ENCODE measurements at regions not wholly inside any gene's neighbourhood (a gene's known extent, or its start where the extent isn't known, plus 50 kb on each side); places are given as distances from the start of the nearest gene placed in this dataset.

- peak; percentile 57 for DNase-seq
These were observed 128.1 kb upstream of the SMIM23 start for GRCh38 chr5:171657473-171657872.

- no peak for DNase-seq
These were observed 125.7 kb upstream of the SMIM23 start for GRCh38 chr5:171659896-171660295.

DNA sequence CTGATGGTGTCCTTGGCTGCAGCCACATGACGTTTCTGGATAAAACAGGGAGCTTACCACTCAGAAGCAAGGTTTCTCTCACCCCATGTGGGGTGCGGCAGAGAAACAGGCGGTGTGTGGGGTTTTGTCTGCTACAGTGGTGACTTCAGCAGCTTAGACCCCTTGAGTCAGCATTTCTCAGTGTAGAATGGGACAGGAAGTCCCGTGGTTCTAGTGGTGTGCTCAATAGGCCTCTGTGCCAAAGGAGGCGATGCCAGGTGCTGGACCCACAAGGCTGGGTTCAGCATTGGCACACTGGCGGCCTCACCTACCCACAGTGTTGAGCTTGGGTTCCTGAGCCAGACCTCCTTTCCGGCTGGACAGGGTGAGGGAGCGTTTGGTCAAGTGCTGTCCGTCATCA lies 125.2 kb upstream of the SMIM23 start:
- DNase-seq, result no peak

DNA sequence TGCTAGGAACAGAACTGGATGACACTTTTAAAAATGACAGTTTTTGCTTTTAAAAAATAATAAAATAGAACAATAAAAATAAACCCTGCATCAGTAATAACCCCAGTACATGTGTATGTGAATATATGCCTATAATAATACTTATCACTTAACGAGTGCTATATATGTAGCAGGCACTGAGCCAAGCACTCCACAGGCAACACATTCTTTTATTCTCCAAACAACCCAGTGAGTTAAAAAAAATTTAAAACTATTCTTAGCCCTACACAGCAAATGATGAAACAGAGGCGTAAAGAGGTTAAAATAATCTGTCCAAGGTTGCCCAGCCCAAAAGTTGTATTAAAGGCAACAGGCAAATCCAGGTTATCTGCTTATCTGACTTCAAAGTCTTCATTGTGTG lies 124.5 kb upstream of the SMIM23 start:
- peak; percentile 77 for DNase-seq

DNA sequence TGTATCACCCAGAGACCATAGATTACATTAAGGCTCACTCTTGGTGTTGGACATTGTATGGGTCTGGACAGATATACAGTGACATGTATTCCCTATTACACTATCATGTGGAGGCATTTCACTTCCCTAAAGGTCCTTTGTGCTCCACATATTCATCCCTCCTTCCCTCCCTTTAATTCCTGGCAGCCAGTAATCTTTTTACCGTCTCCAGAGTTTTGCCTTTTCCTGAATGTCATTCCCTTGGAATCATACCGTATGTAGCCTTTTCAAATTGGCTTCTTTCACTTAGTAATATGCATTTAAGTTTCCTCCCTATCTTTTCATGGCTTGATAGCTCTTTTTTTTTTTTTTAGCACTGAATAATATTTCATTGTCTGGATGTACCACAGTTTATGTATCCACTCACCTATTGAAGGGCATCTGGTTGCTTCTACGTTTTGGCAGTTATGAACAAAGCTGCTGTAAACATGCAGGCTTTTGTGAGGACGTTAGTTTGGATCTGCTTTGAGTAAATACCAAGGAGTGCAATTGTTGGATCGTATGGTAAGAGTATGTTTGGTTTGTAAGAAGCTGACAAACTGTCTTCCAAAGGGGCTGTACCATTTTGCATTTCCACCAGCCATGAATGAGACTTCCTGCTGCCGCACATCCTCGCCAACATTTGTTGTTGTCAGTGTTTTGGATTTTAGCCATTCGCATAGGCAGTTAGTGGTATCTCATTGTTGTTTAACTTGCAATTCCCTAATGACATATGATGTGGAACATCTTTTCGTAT lies 122.1 kb upstream of the SMIM23 start:
- DNase-seq, result no peak

DNA sequence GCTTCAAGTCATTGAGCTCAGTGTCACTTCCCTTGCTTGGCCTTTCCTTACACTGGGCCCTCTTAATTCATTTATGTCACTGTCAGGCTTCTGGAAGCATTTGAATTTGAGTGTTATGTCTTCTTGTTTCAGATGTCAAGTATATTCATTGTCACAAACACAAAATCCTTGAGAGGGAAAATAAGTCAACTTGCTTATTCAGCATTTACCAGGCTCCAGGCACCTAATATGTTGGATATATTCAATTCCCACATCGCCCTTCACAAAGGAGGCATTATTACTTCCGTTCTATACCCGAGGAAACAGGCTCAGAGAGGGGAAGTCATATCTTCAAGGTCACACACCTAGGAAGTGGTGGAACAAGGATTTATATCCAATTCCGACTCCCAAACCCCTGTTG lies 121.1 kb upstream of the SMIM23 start:
- DNase-seq, result no peak

- DNase-seq, result no peak
These were observed 118.8 kb upstream of the SMIM23 start for GRCh38 chr5:171666815-171667214.

DNA sequence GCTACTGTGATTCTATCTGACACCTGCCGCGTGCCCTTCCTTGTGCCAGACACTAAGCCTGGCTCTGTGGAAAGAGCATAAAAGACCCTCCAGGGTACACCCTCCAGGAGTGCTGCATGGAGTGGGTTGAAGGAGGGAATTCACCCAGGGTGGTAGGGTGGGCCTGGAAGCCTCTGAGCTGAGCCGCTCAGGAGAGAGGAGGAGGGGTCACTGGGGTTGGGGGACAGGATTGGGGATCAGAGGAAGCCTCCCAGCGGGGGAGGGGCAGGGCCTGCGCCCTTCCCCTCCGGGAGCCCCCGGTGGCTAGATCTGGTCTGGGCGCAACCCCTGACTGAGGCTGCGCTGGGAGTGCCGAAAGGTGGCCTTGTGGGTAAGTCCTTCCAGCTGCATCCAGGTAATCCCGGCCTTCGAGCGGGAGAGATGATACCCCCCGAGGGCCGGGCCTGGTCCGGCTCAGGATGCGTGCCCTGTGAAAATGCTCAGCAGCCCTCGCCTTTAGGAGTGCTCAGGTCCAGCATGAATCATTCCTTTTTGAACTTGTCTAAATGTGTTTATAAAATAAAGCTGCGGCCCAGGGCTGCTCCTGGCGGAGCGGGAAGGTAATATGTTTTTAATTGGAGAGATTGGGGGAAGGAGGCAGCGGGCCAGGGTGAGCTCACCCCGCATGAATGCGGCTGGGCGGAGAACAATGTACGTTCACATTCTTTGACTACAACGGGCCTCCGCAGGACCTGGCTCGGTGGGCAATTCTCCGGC lies 118.1 kb upstream of the SMIM23 start:
- peak; percentile 96 for DNase-seq

DNA sequence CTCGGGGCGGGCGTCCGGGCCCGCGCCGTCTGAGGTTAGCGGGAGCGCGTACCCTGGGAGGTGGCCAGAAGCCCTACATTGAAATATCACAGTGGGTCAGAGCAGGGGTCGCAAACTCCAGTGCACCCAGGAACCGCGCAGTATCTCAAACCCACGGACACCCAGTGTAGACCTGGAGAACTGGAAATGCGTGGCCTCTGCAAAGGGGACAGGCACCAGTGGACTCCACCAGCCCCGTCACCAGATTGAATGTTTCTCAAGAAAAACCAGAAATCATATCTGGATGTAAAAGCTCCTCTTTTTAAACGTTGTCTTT lies 117.6 kb upstream of the SMIM23 start:
- DNase-seq, result no peak

DNA sequence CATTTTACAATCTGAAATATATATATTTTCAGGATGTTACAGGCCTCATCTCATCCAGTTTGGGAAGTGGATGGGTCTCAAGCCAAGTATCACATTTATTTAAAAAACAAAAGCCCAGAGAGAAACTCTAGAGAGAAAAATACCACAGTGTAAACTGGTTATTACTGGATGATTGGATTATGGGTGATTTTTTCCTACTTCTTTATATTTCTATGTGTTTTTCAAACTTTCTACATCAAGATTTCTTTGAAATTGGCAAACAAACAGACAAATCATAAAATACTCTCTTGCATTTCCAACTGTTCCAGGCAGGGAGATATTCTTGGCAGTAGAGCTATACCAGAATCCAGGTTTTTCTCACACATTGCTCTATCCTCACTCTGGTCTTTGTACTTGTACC lies 116.0 kb upstream of the SMIM23 start:
- DNase-seq, result no peak

DNA sequence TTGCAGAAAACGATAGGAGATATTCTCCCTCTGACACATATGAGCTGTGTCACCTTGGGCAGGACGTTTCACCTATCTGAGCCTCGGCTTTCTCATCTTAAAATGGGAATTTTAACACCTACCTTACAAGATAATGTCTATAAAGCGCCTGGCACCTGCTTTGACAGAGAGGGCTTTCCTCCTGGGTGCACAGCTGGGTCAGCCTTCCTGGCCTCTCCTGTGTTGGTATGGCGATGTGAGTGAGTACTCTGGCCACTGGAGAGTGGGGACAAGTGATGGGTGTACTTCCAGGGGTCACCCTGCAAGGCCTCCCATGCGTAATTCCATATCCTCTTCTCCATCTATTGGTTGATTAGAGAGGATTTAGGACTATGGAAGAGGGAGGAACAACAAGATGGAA lies 113.1 kb upstream of the SMIM23 start:
- no peak for DNase-seq

DNA sequence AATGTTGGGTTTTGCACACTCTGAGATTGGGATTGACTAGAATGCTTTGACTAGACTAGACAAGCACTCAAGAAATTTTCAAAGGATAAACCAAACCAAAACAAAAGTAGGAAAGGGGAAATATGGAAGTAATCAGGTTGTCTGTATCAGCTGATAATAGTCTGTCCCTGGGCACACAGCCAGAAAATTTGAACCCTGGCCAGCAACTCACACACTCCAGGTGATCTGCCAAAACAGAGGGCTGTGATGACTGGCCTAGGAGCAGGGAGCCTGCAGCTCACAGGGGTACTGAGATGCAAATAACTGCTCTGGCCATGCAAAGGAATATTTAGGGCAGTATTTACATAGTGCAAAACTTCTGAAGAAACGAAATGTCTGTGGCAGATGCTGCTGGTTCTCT lies 112.3 kb upstream of the SMIM23 start:
- DNase-seq, result peak; percentile 66

DNA sequence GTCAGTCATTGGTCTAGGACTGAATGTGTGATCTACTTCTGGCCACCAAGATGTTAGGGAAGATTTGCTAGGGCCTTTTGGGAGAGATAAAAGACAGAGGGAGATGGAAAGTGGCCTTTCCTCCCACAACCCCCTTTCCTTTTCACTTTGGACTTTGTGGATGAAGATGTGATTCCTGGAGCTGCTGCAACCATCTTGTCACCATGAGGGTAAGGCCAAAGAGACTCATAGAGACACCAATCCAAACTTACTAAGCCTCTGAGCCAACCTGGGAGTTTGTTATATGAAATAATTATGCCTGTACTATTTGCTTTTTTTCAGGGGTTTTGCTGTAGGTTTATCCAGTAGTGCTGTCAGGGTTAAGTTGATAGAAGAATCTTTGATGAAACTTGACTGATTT lies 111.8 kb upstream of the SMIM23 start:
- no peak for DNase-seq

DNA sequence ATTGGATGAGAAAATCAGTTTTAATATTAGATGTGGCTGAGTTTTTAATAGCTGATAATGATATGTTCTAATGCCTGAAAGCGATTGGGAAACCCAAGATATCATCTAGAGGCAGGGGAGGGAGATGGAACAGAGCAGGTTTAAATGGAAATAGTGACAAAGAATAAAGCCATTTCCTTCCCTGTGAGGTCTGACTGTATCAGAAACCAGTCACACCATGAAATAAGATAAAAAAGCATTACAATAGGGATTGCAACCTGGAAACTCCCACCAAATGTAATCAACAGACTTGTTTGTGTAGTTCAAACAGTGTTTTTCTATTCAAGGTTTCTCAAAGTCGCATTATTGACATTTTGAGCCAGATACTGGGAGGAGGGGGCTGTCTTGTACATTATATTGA lies 110.1 kb upstream of the SMIM23 start:
- no peak for DNase-seq

- no peak for DNase-seq
These were observed 109.2 kb upstream of the SMIM23 start for GRCh38 chr5:171676286-171676944.

DNA sequence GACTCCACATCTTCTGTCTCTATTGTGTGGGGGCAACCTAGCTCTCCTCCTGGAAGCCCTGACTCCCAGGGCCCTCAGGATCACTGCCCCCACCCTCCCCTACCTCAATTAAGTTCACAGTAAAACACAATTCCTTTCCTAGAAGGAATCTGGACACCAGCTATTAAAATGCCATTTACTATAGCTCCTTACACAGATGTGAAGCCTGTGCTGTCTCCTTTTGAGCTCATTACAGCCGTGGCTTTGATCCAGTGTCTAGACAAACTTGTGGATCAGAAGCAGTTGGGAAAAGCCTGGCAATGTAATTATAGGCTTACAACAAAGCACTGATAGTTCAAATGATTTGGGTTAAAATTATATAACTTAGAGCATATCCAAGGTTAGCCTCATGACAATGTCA lies 107.0 kb upstream of the SMIM23 start:
- DNase-seq, result no peak

DNA sequence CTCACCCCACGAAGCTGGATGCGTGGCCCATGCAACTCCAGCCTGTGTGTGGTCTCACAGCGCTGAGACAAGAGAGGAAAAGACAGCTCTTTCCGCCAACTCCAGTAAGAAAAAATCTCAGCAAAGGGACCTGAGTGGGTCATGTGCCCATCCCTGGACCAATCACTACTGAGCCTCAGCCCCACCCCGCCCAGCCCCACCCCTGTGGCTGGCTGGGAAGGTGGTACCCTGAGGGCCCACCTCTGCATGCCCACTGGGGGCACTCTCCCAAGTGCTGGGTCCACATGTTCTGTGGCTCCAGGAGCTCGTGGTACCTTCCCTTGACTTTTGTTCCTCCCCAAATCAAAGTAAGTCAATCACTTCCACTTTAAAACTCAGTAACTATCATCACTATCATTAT lies 105.1 kb upstream of the SMIM23 start:
- no peak for DNase-seq

- DNase-seq, result no peak
These were observed 104.6 kb upstream of the SMIM23 start for GRCh38 chr5:171681061-171681460.

- no peak for DNase-seq
These were observed 103.9 kb upstream of the SMIM23 start for GRCh38 chr5:171681677-171682076.

DNA sequence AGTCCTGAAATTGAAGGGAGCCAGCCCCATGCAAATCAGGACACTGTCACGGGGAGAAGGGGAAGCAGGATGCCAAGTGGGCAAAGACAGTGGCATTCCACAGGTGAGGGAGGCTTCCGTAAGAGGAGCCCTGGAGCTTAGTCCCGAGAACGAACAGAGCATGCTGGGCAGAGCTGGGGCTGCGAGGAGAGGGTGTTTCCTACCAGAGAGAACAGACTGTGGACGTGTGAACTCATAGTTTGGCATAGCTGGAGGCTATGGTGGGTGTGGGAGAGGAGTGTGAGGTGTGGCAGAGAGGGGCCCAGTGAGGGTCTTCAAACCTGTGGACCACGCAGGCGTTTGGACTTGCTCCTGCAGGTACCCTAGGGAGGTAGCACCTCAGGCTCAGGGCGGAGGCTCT lies 102.8 kb upstream of the SMIM23 start:
- no peak for DNase-seq

- DNase-seq, result no peak
These were observed 101.4 kb upstream of the SMIM23 start for GRCh38 chr5:171684169-171684568.

DNA sequence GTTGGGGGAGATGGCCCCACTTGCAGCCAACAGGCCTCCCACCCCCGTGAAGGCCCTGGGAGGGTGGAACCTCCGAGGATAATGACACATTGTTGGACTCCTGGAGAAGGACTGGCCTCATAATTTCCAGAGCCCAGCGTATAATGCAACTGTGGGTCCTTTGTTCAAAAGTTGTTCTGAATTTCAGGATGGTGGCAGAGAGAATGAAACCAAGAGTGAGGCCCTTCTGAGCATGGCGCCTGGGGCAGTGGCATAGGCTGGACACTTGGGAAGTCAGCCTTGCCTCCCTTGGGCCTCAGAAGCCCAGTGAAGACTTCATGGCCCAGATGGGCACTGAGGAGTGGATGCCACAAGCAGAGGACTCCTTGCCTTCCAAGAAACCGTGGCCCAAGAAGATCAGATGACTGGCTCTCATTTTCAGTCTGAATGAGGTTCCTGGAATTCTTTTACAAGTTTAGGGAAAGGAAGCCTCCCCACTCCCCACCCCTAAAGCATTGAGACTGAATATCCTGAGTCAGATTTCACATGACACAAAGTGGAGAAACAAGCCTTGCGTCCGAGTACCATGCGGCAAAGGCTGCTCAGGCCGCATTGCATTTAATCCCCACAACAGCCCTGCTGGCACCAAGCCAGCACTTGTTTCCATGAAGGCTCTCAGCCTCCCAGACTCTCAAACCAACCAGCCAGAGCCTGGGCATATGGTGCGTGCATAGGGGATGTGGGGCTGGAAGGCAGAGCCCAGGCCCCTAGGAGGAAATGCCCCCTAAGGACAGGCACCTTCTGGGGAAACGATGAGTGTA lies 96.7 kb upstream of the SMIM23 start:
- DNase-seq, result no peak

- no peak for DNase-seq
These were observed 95.7 kb upstream of the SMIM23 start for GRCh38 chr5:171689853-171690417.
